OCI-LY3 (cell line): ENCODE measurements at regions not wholly inside any gene's neighbourhood (a gene's known extent, or its start where the extent isn't known, plus 50 kb on each side); places are given as distances from the start of the nearest gene placed in this dataset.
"Not testable (repeated sequence)": the region's sequence is repeated elsewhere in the genome, so short reads cannot be mapped to it uniquely, and the experiment has no call there.

ENCODE experiments used
- H2AFZ ChIP-seq: fragments of 200-600, 300-600 bp; shearing (Covaris generic); 2 replicates; pipeline ENCODE4 v1.6.0; 2014; ENCODE audit warnings: antibody characterized with exemption, low read depth, low read length
- H3K27ac ChIP-seq: fragments of 200-600, 300-600 bp; sonication (generic); 2 replicates; pipeline ENCODE4 v1.5.1; 2014; ENCODE audit warnings: mild to moderate bottlenecking, low read length, moderate library complexity, mixed read lengths
- H3K27me3 ChIP-seq: fragments of 200-600, 300-600 bp; sonication (generic); 2 replicates; pipeline ENCODE4 v1.6.1; 2014; ENCODE audit warnings: low read depth, low read length, mixed read lengths
- H3K36me3 ChIP-seq: fragments of 200-600, 300-600 bp; sonication (generic); replicated peaks from 2 replicates; pipeline ENCODE3; 2014; ENCODE audit warnings: low read depth, low read length, mixed read lengths
- H3K4me1 ChIP-seq: fragments of 300-600, 200-600 bp; sonication (generic); 2 replicates; pipeline ENCODE4 v1.6.1; 2014; ENCODE audit warnings: low read length, mixed read lengths
- H3K4me2 ChIP-seq: fragments of 200-600, 300-600 bp; sonication (generic); 2 replicates; pipeline ENCODE4 v1.6.1; 2014; ENCODE audit warnings: low read length, mixed read lengths
- H3K4me3 ChIP-seq: fragments of 300-600, 200-600 bp; sonication (generic); 2 replicates; pipeline ENCODE4 v1.5.1; 2014; ENCODE audit warnings: antibody characterized with exemption, mild to moderate bottlenecking, low read length, moderate library complexity
- H3K79me2 ChIP-seq: fragments of 300-600, 200-600 bp; shearing (Covaris generic); 2 replicates; pipeline ENCODE4 v1.6.1; 2014; ENCODE audit warnings: mild to moderate bottlenecking, low read length, mixed read lengths
- H3K9ac ChIP-seq: fragments of 300-600, 200-600 bp; shearing (Covaris generic); 2 replicates; pipeline ENCODE4 v1.6.0; 2014; ENCODE audit warnings: mild to moderate bottlenecking, low read length, moderate library complexity
- H3K9me3 ChIP-seq: fragments of 200-600, 300-600 bp; shearing (Covaris generic); 2 replicates; pipeline ENCODE4 v1.6.1; 2014; ENCODE audit warnings: low read length, mixed read lengths; ENCODE audit not compliant: insufficient read depth
- H4K20me1 ChIP-seq: fragments of 200-600, 300-600 bp; sonication (generic); 2 replicates; pipeline ENCODE4 v1.6.1; 2016; ENCODE audit warnings: low read length, mixed read lengths; ENCODE audit not compliant: insufficient read depth
- CTCF ChIP-seq: fragments of 200-600, 300-600 bp; sonication (generic); IDR thresholded peaks from 2 replicates; pipeline ENCODE4 v1.5.1; 2014; ENCODE audit warnings: antibody characterized with exemption, low read length, low read depth
- EZH2phosphoT487 ChIP-seq: fragments of 200-600 bp; shearing (Covaris generic); IDR thresholded peaks from 2 replicates; pipeline ENCODE4 v1.6.1; 2018; ENCODE audit warnings: antibody characterized with exemption, mixed run types, low read depth

- no peaks in the 10 kb centered on the region for H3K9me3 ChIP-seq
- H3K4me1 ChIP-seq, result no peaks in the 10 kb centered on the region
- H3K4me2 ChIP-seq, result no peak overlapping the region
- H3K36me3 ChIP-seq, result no peaks in the 10 kb centered on the region
- no peaks in the 10 kb centered on the region for H4K20me1 ChIP-seq
- no peaks in the 10 kb centered on the region for H3K79me2 ChIP-seq
- H2AFZ ChIP-seq, result no peak overlapping the region
- no peak overlapping the region for H3K27ac ChIP-seq
- H3K27me3 ChIP-seq, result no peaks in the 10 kb centered on the region
- no peak overlapping the region for H3K4me3 ChIP-seq
- no peak overlapping the region for H3K9ac ChIP-seq
- TF ChIP-seq CTCF, result no peak
Observed at GRCh38 chr3:146371902-146372301, 97.5 kb downstream of the PLSCR2 start.

- Histone ChIP-seq H3K36me3 (no peaks in the 10 kb centered on the region), H3K79me2 (no peaks in the 10 kb centered on the region), H3K4me1 (no peaks in the 10 kb centered on the region), H3K9me3 (no peaks in the 10 kb centered on the region), H2AFZ (no peak overlapping the region), H3K4me3 (no peak overlapping the region), H4K20me1 (no peaks in the 10 kb centered on the region), H3K27me3 (no peaks in the 10 kb centered on the region), H3K4me2 (no peak overlapping the region), H3K9ac (no peak overlapping the region), H3K27ac (no peak overlapping the region)
- TF ChIP-seq EZH2phosphoT487 (no peak), CTCF (no peak)
Observed at GRCh38 chr3:146368882-146369523, 100.4 kb downstream of the PLSCR2 start.

GRCh38 chr3:146359841-146360240, 108.9 kb upstream of the PLSCR4 start:
- Histone ChIP-seq H3K4me1 (no peaks in the 10 kb centered on the region), H3K27ac (no peak overlapping the region), H3K36me3 (no peaks in the 10 kb centered on the region), H2AFZ (no peak overlapping the region), H3K27me3 (no peaks in the 10 kb centered on the region), H3K9ac (no peak overlapping the region), H3K4me3 (no peak overlapping the region), H3K4me2 (no peak overlapping the region), H3K79me2 (no peaks in the 10 kb centered on the region), H3K9me3 (no peaks in the 10 kb centered on the region), H4K20me1 (no peaks in the 10 kb centered on the region)
- TF ChIP-seq EZH2phosphoT487 (no peak), CTCF (no peak)

GRCh38 chr3:146354421-146354820, 103.5 kb upstream of the PLSCR4 start:
- not testable (repeated sequence) for H3K27me3 ChIP-seq, H3K4me2 ChIP-seq, H3K4me1 ChIP-seq, H3K9ac ChIP-seq, H2AFZ ChIP-seq, H3K79me2 ChIP-seq, H3K36me3 ChIP-seq, H4K20me1 ChIP-seq, H3K4me3 ChIP-seq, H3K27ac ChIP-seq, H3K9me3 ChIP-seq

GRCh38 chr3:146350852-146351251, 99.9 kb upstream of the PLSCR4 start:
- Histone ChIP-seq H3K79me2 (no peaks in the 10 kb centered on the region), H3K9me3 (no peaks in the 10 kb centered on the region), H3K4me3 (no peak overlapping the region), H3K27ac (no peak overlapping the region), H3K36me3 (no peaks in the 10 kb centered on the region), H2AFZ (no peak overlapping the region), H3K4me1 (no peaks in the 10 kb centered on the region), H3K27me3 (no peaks in the 10 kb centered on the region), H4K20me1 (no peaks in the 10 kb centered on the region), H3K9ac (no peak overlapping the region), H3K4me2 (no peak overlapping the region)
- no peak for TF ChIP-seq CTCF
